NCI-H2107 treated with DMSO at 0.1 percent for 48 hours (cell line): ENCODE measurements at regions not wholly inside any gene's neighbourhood (a gene's known extent, or its start where the extent isn't known, plus 50 kb on each side); places are given as distances from the start of the nearest gene placed in this dataset.
A peak's percentile ranks its signal among the peaks of the same experiment; 100 is the strongest.
"Not testable (repeated sequence)": the region's sequence is repeated elsewhere in the genome, so short reads cannot be mapped to it uniquely, and the experiment has no call there.

Experiments
- DNase-seq: peaks from one replicate; lab custom pipeline; 2025; ENCODE audit not compliant: unreplicated experiment; lab: John Stamatoyannopoulos, UW

DNA sequence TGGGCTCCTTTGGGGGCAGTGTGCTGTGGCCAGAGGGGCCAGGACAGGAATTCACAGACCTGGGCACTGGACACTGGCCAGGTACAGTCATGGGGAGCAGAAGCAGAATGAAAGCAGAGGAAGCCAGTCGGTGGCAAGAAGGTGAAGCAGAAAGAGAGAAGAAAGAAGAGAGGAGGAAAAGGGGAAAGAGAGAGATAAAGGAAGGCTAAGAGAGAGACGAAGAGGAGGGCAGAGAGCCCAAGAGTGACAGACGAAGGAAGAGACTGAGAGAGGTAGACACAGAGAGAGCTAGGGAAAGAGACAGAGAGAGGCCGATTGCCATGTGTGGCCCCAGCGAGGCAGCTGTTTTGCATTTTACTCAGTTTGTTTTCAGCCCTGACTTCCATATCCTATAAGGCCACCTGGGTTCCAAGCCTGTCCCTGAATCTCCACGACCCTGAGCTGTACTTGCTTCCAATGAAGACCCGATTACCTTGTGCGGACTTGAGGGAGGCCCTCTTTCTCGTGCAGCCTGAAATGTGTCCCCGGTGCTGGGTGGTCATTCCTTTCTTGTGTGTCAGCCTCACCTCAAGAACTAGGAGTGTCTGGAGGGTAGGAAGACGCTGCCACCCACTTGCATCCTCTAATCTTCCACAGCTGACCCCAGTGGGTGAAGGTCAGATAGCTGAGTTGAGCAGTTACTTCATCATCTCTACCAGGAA is 73.9 kb downstream of the LSM3 start:
- DNase-seq = no peak

- DNase-seq = no peak
These were observed 74.5 kb downstream of the LSM3 start for GRCh38 chr3:14253022-14253706.

- DNase-seq = no peak
These were observed 75.2 kb downstream of the LSM3 start for GRCh38 chr3:14253707-14254382.

- no peak for DNase-seq
These were observed 76.4 kb downstream of the LSM3 start for GRCh38 chr3:14254812-14255702.

GRCh38 chr3:14256046-14256445 is 77.4 kb downstream of the LSM3 start:
- no peak for DNase-seq

- DNase-seq = no peak
These were observed 78.1 kb downstream of the LSM3 start for GRCh38 chr3:14256561-14257342.

GRCh38 chr3:14258906-14259904 is 80.6 kb downstream of the LSM3 start:
- DNase-seq = no peak

GRCh38 chr3:14260463-14260862 is 81.8 kb downstream of the LSM3 start:
- no peak for DNase-seq

DNA sequence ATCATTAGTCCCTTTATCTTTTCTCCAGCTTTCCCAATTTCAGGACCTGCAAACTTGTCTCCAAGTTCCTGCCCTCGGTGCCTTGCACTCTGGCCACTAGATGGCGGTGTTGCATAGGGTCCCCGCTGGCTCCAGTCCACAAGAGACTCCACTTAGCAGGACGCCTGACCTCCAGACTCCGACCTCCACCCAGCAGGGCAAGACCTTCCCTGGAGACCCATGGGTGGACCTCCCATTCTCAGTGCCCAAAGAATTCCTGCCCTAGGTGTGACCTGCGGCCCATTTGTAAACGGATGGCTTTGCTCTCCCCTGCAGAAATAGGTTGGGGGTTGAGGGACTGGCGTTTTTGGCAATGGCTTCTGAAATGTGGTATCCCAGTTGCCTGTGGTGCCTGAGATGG is 82.6 kb downstream of the LSM3 start:
- peak; percentile 28 for DNase-seq

DNA sequence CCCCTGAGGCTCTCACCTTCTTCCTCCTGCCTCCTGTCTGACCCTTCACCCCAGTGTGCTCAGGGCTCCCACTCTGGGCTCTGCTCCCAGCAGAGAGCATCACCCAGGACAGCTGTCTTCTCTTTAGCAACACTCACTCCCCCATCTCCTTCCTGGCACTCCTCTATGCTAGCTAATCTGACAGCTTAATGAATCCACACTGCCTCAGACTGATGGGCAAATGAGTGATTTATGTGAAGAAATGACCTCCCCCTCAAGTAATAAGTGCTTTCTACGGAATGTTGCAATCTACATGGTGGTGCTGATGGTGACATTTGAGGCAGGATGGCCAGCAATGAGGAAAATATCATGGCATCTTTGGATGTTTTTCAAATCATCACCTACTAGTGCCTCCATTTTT is 83.6 kb downstream of the LSM3 start:
- DNase-seq = no peak

DNA sequence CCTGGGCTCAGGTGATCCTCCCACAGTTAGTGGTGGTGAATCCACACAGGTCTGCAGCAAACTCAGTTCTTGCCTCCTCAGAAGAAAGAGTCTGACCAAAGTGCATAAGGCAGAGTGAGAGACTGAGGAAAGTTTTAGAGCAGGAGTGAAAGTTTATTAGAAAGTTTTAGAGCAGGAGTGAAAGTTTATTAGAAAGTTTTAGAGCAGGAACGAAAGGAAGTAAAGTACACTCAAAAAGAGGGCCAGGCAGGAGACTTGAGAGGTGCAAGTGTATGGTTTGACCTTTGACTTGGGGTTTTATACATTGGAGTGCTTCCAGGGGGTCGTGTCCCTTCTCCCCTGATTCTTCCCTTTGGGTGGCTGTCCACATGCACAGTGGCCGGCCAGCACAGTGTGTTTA is 84.2 kb downstream of the LSM3 start:
- DNase-seq = no peak

DNA sequence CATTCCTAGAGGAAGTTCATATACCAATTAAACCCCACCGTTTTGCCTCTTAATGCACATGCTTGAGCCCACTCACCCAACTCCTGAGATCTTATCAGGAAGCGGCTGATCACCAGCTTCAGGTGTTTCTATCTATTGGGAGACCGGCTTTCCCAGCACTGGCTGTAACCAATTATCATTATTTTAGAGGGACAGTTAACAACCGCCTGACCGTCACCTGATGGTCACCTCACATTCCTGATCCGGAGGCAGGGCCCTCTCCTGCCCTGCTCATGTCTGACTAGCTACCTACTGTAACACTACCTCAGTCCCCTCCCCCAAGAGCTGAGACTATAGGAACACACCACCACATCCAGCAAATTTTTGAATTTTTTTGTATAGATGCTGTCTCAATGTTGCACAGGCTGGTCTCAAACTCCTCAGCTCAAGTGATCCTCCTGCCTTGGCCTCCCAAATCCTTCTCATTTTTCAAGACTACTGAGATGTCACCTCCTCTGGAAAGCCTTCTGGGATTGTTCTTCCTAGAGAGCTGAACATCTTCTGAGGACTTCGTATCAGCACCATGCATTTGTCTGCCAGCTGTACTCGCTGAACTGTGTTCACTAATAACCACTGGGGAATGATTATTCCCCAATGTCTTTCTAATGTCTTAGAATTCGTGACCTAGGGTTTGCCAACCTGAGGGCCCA is 84.8 kb downstream of the LSM3 start:
- DNase-seq = no peak

DNA sequence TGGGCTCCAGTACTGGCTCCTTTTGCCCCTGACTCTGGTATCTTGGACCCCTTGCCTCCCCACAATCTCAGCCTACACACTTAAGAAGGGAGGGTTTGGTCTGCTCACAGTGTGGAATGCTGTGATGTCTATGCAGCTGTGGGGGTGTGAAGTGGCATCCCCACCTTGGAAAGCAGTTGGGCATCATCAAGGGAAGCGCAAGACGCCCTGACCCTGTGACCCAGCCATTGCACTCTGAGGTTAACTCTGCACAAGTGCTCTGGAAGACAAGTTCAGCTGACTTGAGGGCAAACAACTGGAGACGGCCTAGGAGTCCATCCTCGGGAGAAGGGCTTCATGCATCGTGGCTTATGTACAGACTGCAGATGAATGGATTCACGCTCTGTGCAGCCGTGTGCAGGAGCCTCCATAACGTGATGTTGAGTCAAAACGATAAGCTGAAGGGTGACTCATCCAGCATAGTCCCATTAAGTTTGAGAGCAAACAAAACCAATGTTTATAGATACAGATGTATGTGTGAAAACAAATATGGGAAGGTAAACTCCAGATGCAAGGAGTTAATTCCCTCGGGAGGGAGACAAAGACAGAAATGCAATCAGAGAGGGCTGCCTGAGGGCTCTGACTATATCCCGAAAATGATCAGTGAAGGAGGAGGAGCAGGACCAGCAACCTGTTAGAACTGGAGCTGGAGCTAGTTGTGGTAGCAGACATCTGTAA is 86.8 kb downstream of the LSM3 start:
- DNase-seq = no peak

DNA sequence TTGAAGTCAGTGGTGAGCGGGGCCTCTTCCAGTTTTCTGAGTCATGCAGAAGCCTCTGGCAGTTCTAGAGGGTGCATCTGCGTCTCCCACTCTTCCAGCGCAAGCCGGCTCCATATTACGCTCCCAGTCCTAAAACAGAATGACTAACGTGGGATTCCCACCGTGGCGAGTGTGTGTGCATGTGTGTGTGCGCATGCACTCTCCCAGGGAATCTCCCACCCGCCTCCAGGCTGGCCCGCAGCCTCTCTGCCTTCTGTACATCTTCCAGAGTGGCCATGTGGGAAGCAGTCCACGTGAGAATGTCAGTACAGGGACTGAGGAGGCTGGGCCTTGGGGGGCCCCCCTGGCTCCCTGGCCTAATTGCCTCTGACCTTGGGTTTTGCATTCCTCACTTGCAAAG is 87.7 kb downstream of the LSM3 start:
- no peak for DNase-seq

GRCh38 chr3:14267976-14268375 is 89.4 kb downstream of the LSM3 start:
- DNase-seq = no peak

DNA sequence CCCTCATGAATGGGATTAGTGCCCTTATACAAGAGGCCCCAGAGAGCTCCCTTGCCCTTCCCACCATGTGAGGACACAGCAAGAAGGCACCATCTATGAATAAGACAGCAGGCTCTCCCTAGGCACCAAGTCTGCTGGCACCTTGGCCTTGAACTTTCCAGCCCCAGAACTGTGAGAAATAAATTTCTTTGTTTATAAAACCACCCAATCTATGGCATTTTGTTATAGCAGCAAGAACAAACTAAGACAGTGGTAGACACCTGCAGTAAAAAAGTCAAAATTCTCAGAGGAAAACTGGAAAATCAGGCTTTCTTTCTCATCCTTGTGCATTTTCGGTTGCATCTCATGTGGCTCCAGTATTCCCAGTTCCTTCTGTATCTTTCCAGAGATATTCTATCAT is 90.3 kb downstream of the LSM3 start:
- DNase-seq = no peak

- not testable (repeated sequence) for DNase-seq
These were observed 93.7 kb downstream of the LSM3 start for GRCh38 chr3:14272041-14272958.
